SH-SY5Y (cell line): ENCODE measurements at regions not wholly inside any gene's neighbourhood (a gene's known extent, or its start where the extent isn't known, plus 50 kb on each side); places are given as distances from the start of the nearest gene placed in this dataset.

Source experiments
- GATA2 ChIP-seq: IDR thresholded peaks from 2 replicates; pipeline ENCODE4 v1.6.1; 2011; ENCODE audit warnings: mild to moderate bottlenecking, low read depth, low read length
- GATA3 ChIP-seq: IDR thresholded peaks from 2 replicates; pipeline ENCODE4 v1.6.1; 2011; ENCODE audit warnings: low read depth, mild to moderate bottlenecking, low read length, moderate library complexity

DNA sequence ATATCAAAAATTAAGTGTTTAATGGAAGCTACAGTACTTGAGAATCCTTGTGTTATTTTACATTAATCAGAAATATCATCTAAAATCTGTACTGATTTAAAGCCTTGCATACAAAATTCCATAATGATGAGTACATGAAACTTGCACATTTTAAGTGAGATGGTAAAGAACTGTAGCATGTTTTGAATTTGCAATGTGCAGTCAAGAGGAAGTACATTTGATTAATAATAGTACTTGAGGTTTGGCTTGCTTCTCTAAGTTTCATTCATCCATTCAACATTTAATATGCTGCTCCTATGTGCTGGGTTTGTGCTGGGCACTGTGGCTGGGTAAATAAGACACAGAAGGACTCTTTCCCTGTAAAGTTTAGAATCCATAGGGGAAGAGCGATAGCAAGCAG is 332.3 kb downstream of the CNTN3 start:
- no peak for TF ChIP-seq GATA3
- TF ChIP-seq GATA2, result no peak
